Panc1 (cell line): ENCODE measurements at regions not wholly inside any gene's neighbourhood (a gene's known extent, or its start where the extent isn't known, plus 50 kb on each side); places are given as distances from the start of the nearest gene placed in this dataset.
A peak's percentile ranks its signal among the peaks of the same experiment; 100 is the strongest.

ENCODE experiments used
- ATAC-seq: fragments of 200-7000 bp; cut with Tn5 transposase; 2 replicates; pipeline ENCODE4 v1.9.1; 2020; ENCODE audit warnings: mild to moderate bottlenecking, moderate library complexity
- BruUV-seq: library from RNA; stranded (reverse); fragments of 400-500 nt; replicated peaks from 2 replicates; lab custom pipeline; 2021; lab: Mats Ljungman, UMichigan
- CTCF ChIA-PET: fragments of 300-600 bp; sonication (Branson Sonifier 250); formaldehyde crosslinking; loops from one replicate; lab custom pipeline; 2022; ENCODE audit warnings: antibody characterized with exemption; lab: Charles Lee
- POLR2A ChIA-PET: fragments of 300-600 bp; sonication (Branson Sonifier 250); formaldehyde crosslinking; loops from one replicate; lab custom pipeline; 2022; ENCODE audit warnings: antibody characterized with exemption; lab: Charles Lee
- DNase-seq: peaks from one replicate; pipeline ENCODE4 v3.0.0-alpha.2; 2010; ENCODE audit warnings: low read depth, low spot score
- H3K27ac ChIP-seq: 2 replicates; pipeline ENCODE4 v1.5.1; 2011; ENCODE audit warnings: mild to moderate bottlenecking, low read length, inconsistent platforms
- H3K27me3 ChIP-seq: fragments of 200-500 bp; sonication (Bioruptor generic); 2 replicates; pipeline ENCODE4 v1.6.0; 2014; ENCODE audit warnings: low read length, inconsistent platforms; ENCODE audit not compliant: control insufficient read depth, insufficient read depth
- H3K36me3 ChIP-seq: fragments of 200-500 bp; sonication (Bioruptor generic); 2 replicates; pipeline ENCODE4 v1.5.1; 2014; ENCODE audit warnings: inconsistent platforms, mild to moderate bottlenecking, low read length, moderate library complexity; ENCODE audit not compliant: control insufficient read depth, insufficient read depth
- H3K4me1 ChIP-seq: 2 replicates; pipeline ENCODE4 v1.5.1; 2011; ENCODE audit warnings: inconsistent platforms, mild to moderate bottlenecking, low read length, moderate library complexity; ENCODE audit not compliant: control insufficient read depth, insufficient read depth
- H3K4me3 ChIP-seq, 2 experiments: 2 replicates each; pipeline ENCODE4 v1.5.1; 2011 to 2012; ENCODE audit warnings: low read depth in 2 of 2, low read length in 2 of 2, mild to moderate bottlenecking in 2 of 2, inconsistent platforms in 1 of 2, moderate library complexity in 1 of 2
- H3K9me3 ChIP-seq: fragments of 200-500 bp; sonication (Bioruptor generic); 2 replicates; pipeline ENCODE4 v1.5.1; 2014; ENCODE audit warnings: low read depth, mild to moderate bottlenecking, inconsistent platforms, low read length, moderate library complexity; ENCODE audit not compliant: control insufficient read depth, insufficient read depth
- CTCF ChIP-seq: fragments of 450-650 bp; IDR thresholded peaks from 2 replicates; pipeline ENCODE4 v1.5.1; 2017; ENCODE audit warnings: mild to moderate bottlenecking
- POLR2AphosphoS5 ChIP-seq: IDR thresholded peaks from 2 replicates; pipeline ENCODE4 v1.6.1; 2012; ENCODE audit warnings: mild to moderate bottlenecking, low read depth, low read length, moderate library complexity
- REST ChIP-seq, 2 experiments: IDR thresholded peaks; 2 replicates each; pipeline ENCODE4 v1.6.1; 2011 to 2012; ENCODE audit warnings: low read depth in 2 of 2, control low read depth in 1 of 2, low read length in 1 of 2, mild to moderate bottlenecking in 1 of 2, moderate library complexity in 1 of 2; ENCODE audit not compliant: insufficient read depth in 1 of 2
- SIN3A ChIP-seq: IDR thresholded peaks from 2 replicates; pipeline ENCODE4 v1.6.1; 2012; ENCODE audit warnings: low read depth, mild to moderate bottlenecking, low read length, moderate library complexity, borderline replicate concordance; ENCODE audit not compliant: insufficient read depth
- TCF7L2 ChIP-seq: IDR thresholded peaks from 2 replicates; pipeline ENCODE4 v1.6.1; 2011; ENCODE audit warnings: mild to moderate bottlenecking, low read depth, low read length, inconsistent platforms
- in situ Hi-C: cut with HindIII; loops from 2 replicates; pipeline ENCODE4 v1.10.0; 2016; ENCODE audit warnings: low sequenced_read_pairs, low pct_unique_long_range_greater_than_20kb
- intact Hi-C: fragments of 100-400 bp; cut with micrococcal nuclease; formaldehyde crosslinking; loops from one replicate; pipeline ENCODE4 v1.10.0; 2022; ENCODE audit not compliant: unreplicated experiment

GRCh38 chr10:30737931-30738391 lies 108.4 kb upstream of the LYZL2 start:
- in situ Hi-C loops: no loop called here
- H3K4me3 ChIP-seq: no peak overlapping the region
- no peak for DNase-seq
- H3K36me3 ChIP-seq: no peaks in the 10 kb centered on the region
- POLR2A ChIA-PET: no interaction called here
- H3K27ac ChIP-seq: no peak overlapping the region
- no TSS peak for BruUV-seq
- no peak for ATAC-seq
- CTCF ChIA-PET: no interaction called here
- H3K9me3 ChIP-seq: no peaks in the 10 kb centered on the region
- TF ChIP-seq SIN3A: no peak
- no peaks in the 10 kb centered on the region for H3K4me1 ChIP-seq
- intact Hi-C loops: no loop called here
- no peaks in the 10 kb centered on the region for H3K27me3 ChIP-seq

- in situ Hi-C loops: no loop called here
- Histone ChIP-seq H3K27ac (no peak overlapping the region), H3K4me3 (no peak overlapping the region), H3K27me3 (no peaks in the 10 kb centered on the region), H3K36me3 (no peaks in the 10 kb centered on the region), H3K4me1 (no peaks in the 10 kb centered on the region), H3K9me3 (no peaks in the 10 kb centered on the region)
- BruUV-seq: no TSS peak
- ATAC-seq: peak; percentile 92
- ChIA-PET CTCF (no interaction called here), POLR2A (no interaction called here)
- intact Hi-C loops: no loop called here
- peak; percentile 39 for DNase-seq
- no peak for TF ChIP-seq CTCF
- TF ChIP-seq POLR2AphosphoS5: no peak
- TF ChIP-seq REST (IDR thresholded peaks at IDR 0.05; ENCODE audit: insufficient read depth in 1 of 2, low read depth in 2 of 2, low read length in 1 of 2): no peak
- no peak for TF ChIP-seq SIN3A
- TF ChIP-seq TCF7L2: no peak
Measured at GRCh38 chr10:30736685-30737232, 107.2 kb upstream of the LYZL2 start.

GRCh38 chr10:30734901-30735300 lies 105.3 kb upstream of the LYZL2 start:
- Histone ChIP-seq H3K4me3 (no peak overlapping the region), H3K27me3 (no peaks in the 10 kb centered on the region), H3K4me1 (no peaks in the 10 kb centered on the region), H3K9me3 (no peaks in the 10 kb centered on the region), H3K27ac (no peak overlapping the region), H3K36me3 (no peaks in the 10 kb centered on the region)
- no peak for DNase-seq
- TF ChIP-seq CTCF: no peak
- TF ChIP-seq POLR2AphosphoS5: no peak
- in situ Hi-C loops: no loop called here
- BruUV-seq: no TSS peak
- no peak for ATAC-seq
- CTCF ChIA-PET: no interaction called here
- POLR2A ChIA-PET: no interaction called here
- intact Hi-C loops: no loop called here
